Parathyroid adenoma (tissue), 2 donors: ENCODE measurements at regions not wholly inside any gene's neighbourhood (a gene's known extent, or its start where the extent isn't known, plus 50 kb on each side); places are given as distances from the start of the nearest gene placed in this dataset.

ENCODE experiments used
- H2AFZ ChIP-seq: fragments of 300-600 bp; sonication (generic); one replicate; pipeline ENCODE4 v1.7.0; 2017; ENCODE audit warnings: antibody characterized with exemption, mild to moderate bottlenecking
- H3K27ac ChIP-seq: fragments of 300-600 bp; sonication (generic); one replicate; pipeline ENCODE4 v1.7.0; 2017
- H3K27me3 ChIP-seq: fragments of 300-600 bp; sonication (generic); one replicate; pipeline ENCODE4 v1.7.0; 2017; ENCODE audit warnings: low read length; ENCODE audit not compliant: control insufficient read depth, insufficient read depth
- H3K36me3 ChIP-seq: fragments of 300-600 bp; sonication (generic); one replicate; pipeline ENCODE4 v1.7.0; 2017; ENCODE audit warnings: low read length; ENCODE audit not compliant: control insufficient read depth, insufficient read depth
- H3K4me1 ChIP-seq: fragments of 300-600 bp; sonication (generic); one replicate; pipeline ENCODE4 v1.7.0; 2017; ENCODE audit warnings: control low read depth
- H3K4me2 ChIP-seq: fragments of 300-600 bp; sonication (generic); one replicate; pipeline ENCODE4 v1.7.0; 2017; ENCODE audit warnings: low read length
- H3K4me3 ChIP-seq: fragments of 300-600 bp; sonication (generic); one replicate; pipeline ENCODE4 v1.7.0; 2017; ENCODE audit warnings: low read depth, low read length
- H3K79me2 ChIP-seq: fragments of 300-600 bp; sonication (generic); one replicate; pipeline ENCODE4 v1.7.0; 2017; ENCODE audit warnings: control low read depth
- H3K9ac ChIP-seq: fragments of 300-600 bp; sonication (generic); one replicate; pipeline ENCODE4 v1.7.0; 2017; ENCODE audit warnings: mild to moderate bottlenecking
- H3K9me3 ChIP-seq: fragments of 300-600 bp; sonication (generic); one replicate; pipeline ENCODE4 v1.7.0; 2017; ENCODE audit warnings: low read length; ENCODE audit not compliant: control insufficient read depth
- CTCF ChIP-seq: fragments of 300-600 bp; sonication (generic); IDR thresholded peaks from one replicate; pipeline ENCODE4 v1.7.0; 2017; ENCODE audit warnings: antibody characterized with exemption, mild to moderate bottlenecking
- donor health status: primary hyperparathyroidism.

- Histone ChIP-seq H3K9me3 (no peaks in the 10 kb centered on the region), H3K9ac (no peak overlapping the region), H3K36me3 (no peaks in the 10 kb centered on the region), H3K27me3 (no peaks in the 10 kb centered on the region), H3K4me2 (no peak overlapping the region), H2AFZ (no peak overlapping the region), H3K27ac (no peak overlapping the region), H3K4me1 (no peaks in the 10 kb centered on the region), H3K4me3 (no peak overlapping the region), H3K79me2 (no peaks in the 10 kb centered on the region)
- TF ChIP-seq CTCF = no peak
These were observed 364.8 kb upstream of the SLC14A2 start for GRCh38 chr18:45250479-45250878.

- Histone ChIP-seq H3K4me1 (no peaks in the 10 kb centered on the region), H3K79me2 (no peaks in the 10 kb centered on the region), H3K4me3 (no peak overlapping the region), H3K4me2 (no peak overlapping the region), H3K9me3 (no peaks in the 10 kb centered on the region), H3K36me3 (no peaks in the 10 kb centered on the region), H3K27ac (no peak overlapping the region), H3K27me3 (no peaks in the 10 kb centered on the region), H3K9ac (no peak overlapping the region), H2AFZ (no peak overlapping the region)
- no peak for TF ChIP-seq CTCF
These were observed 364.0 kb upstream of the SLC14A2 start for GRCh38 chr18:45251236-45251635.

GRCh38 chr18:45252474-45252873 is 362.8 kb upstream of the SLC14A2 start:
- Histone ChIP-seq H3K9me3 (no peaks in the 10 kb centered on the region), H3K27me3 (no peaks in the 10 kb centered on the region), H3K27ac (no peak overlapping the region), H3K9ac (no peak overlapping the region), H2AFZ (no peak overlapping the region), H3K36me3 (no peaks in the 10 kb centered on the region), H3K79me2 (no peaks in the 10 kb centered on the region), H3K4me1 (no peaks in the 10 kb centered on the region), H3K4me3 (no peak overlapping the region), H3K4me2 (no peak overlapping the region)
- no peak for TF ChIP-seq CTCF

GRCh38 chr18:45253056-45253565 is 362.2 kb upstream of the SLC14A2 start:
- no peak overlapping the region for H3K4me2 ChIP-seq
- no peak overlapping the region for H3K4me3 ChIP-seq
- no peaks in the 10 kb centered on the region for H3K36me3 ChIP-seq
- H3K9me3 ChIP-seq = no peaks in the 10 kb centered on the region
- no peak overlapping the region for H3K27ac ChIP-seq
- H2AFZ ChIP-seq = no peak overlapping the region
- no peaks in the 10 kb centered on the region for H3K79me2 ChIP-seq
- no peak for TF ChIP-seq CTCF
- no peaks in the 10 kb centered on the region for H3K27me3 ChIP-seq
- H3K4me1 ChIP-seq = no peaks in the 10 kb centered on the region
- no peak overlapping the region for H3K9ac ChIP-seq

GRCh38 chr18:45253973-45254708 is 361.1 kb upstream of the SLC14A2 start:
- no peak overlapping the region for H3K9ac ChIP-seq
- no peak overlapping the region for H3K4me3 ChIP-seq
- no peaks in the 10 kb centered on the region for H3K9me3 ChIP-seq
- no peaks in the 10 kb centered on the region for H3K27me3 ChIP-seq
- no peaks in the 10 kb centered on the region for H3K79me2 ChIP-seq
- H3K4me1 ChIP-seq = no peaks in the 10 kb centered on the region
- no peak overlapping the region for H3K27ac ChIP-seq
- no peaks in the 10 kb centered on the region for H3K36me3 ChIP-seq
- no peak overlapping the region for H3K4me2 ChIP-seq
- TF ChIP-seq CTCF = no peak
- H2AFZ ChIP-seq = no peak overlapping the region
